IMR-90 (cell line): ENCODE measurements at regions not wholly inside any gene's neighbourhood (a gene's known extent, or its start where the extent isn't known, plus 50 kb on each side); places are given as distances from the start of the nearest gene placed in this dataset.

ENCODE experiments used
- CTCF ChIP-seq: conservative IDR thresholded peaks from 2 replicates; pipeline ENCODE4 v1.5.1; 2012; ENCODE audit warnings: mild to moderate bottlenecking, low read depth, low read length, improper control_type of control experiment
- NFE2L2 ChIP-seq: fragments of 150-350 bp; IDR thresholded peaks from 2 replicates; pipeline ENCODE4 v1.6.1; 2016; ENCODE audit warnings: low read depth, mild to moderate bottlenecking, low read length
- POLR2A ChIP-seq: IDR thresholded peaks from 2 replicates; pipeline ENCODE4 v1.6.1; 2012; ENCODE audit warnings: mild to moderate bottlenecking, low read depth, low read length

- TF ChIP-seq CTCF (no peak), NFE2L2 (no peak), POLR2A (no peak)
These were observed 484.5 kb upstream of the ZMIZ1 start for GRCh38 chr10:78584266-78584665.
